ENCODE measurements at regions not wholly inside any gene's neighbourhood (a gene's known extent, or its start where the extent isn't known, plus 50 kb on each side); places are given as distances from the start of the nearest gene placed in this dataset.

GRCh38 chr18:27377251-27377650 is 192.1 kb upstream of the CHST9 start:
- TF ChIP-seq CTCF (IDR thresholded peaks at IDR 0.05) (no peak), POLR2AphosphoS5 (IDR thresholded peaks at IDR 0.05) (no peak), POLR2A (IDR thresholded peaks at IDR 0.05; ENCODE audit: low read depth) (no peak), EP300 (IDR thresholded peaks at IDR 0.05) (no peak)

Data from esophagus muscularis mucosa (tissue), 4 donors.